ENCODE measurements at regions not wholly inside any gene's neighbourhood (a gene's known extent, or its start where the extent isn't known, plus 50 kb on each side); places are given as distances from the start of the nearest gene placed in this dataset.
"Not testable (repeated sequence)": the region's sequence is repeated elsewhere in the genome, so short reads cannot be mapped to it uniquely, and the experiment has no call there.

- H2BK15ac ChIP-seq (ENCODE audit: low read length), result no peak overlapping the region
- no peak overlapping the region for H2BK5ac ChIP-seq (ENCODE audit: low read length)
- H3K23ac ChIP-seq (ENCODE audit: low read depth, low read length, poor library complexity), result no peak overlapping the region
- H3K79me1 ChIP-seq (ENCODE audit: low read depth, low read length), result no peaks in the 10 kb centered on the region
- H3K4me2 ChIP-seq (ENCODE audit: insufficient read depth, low read length, poor library complexity, severe bottlenecking), result peak overlapping the region; percentile 0
- no peak overlapping the region for H3K27ac ChIP-seq (replicated peaks; ENCODE audit: low read length)
- H3K9me3 ChIP-seq (replicated peaks in 1 of 2; ENCODE audit: control insufficient read depth in 2 of 2, insufficient read depth in 1 of 2, low read depth in 1 of 2, low read length in 2 of 2), result no peaks in the 10 kb centered on the region
- H2AK5ac ChIP-seq (ENCODE audit: low read depth, low read length), result no peak overlapping the region
- no peaks in the 10 kb centered on the region for H3K36me3 ChIP-seq (replicated peaks in 1 of 2; ENCODE audit: control insufficient read depth in 2 of 2, insufficient read depth in 2 of 2, low read length in 2 of 2)
- no peak overlapping the region for H3K4me3 ChIP-seq (ENCODE audit: low read length in 2 of 2)
- H2AFZ ChIP-seq (ENCODE audit: low read length), result no peak overlapping the region
- H3K4ac ChIP-seq (ENCODE audit: low read length), result no peak overlapping the region
- no peak overlapping the region for H2BK12ac ChIP-seq (ENCODE audit: low read length)
- no peak overlapping the region for H4K91ac ChIP-seq (ENCODE audit: low read depth, low read length, poor library complexity)
- peaks cover 10 to 14% of the 10 kb centered on the region in 2 donors for H3K4me1 ChIP-seq (ENCODE audit: control insufficient read depth in 2 of 2, insufficient read depth in 1 of 2, low read depth in 1 of 2, low read length in 2 of 2)
- H3K14ac ChIP-seq (ENCODE audit: low read length), result no peak overlapping the region
- H2BK120ac ChIP-seq (ENCODE audit: low read depth, low read length), result no peak overlapping the region
- no peak for DNase-seq (ENCODE audit: low spot score)
- H4K8ac ChIP-seq (ENCODE audit: low read depth, low read length), result no peak overlapping the region
- WGBS, 2 donors (ENCODE audit: extremely low coverage in 2 of 2, insufficient read length in 2 of 2, insufficient replicate concordance in 1 of 2), result no CpG with 5 or more reads among the region's 3 CpGs
- no peaks in the 10 kb centered on the region for H3K27me3 ChIP-seq (ENCODE audit: control insufficient read depth in 3 of 3, insufficient read depth in 3 of 3, low read depth in 1 of 3, low read length in 3 of 3)
- no peak overlapping the region for H3K18ac ChIP-seq (ENCODE audit: low read length)
- no peak overlapping the region for H3K9ac ChIP-seq (ENCODE audit: low read depth, low read length, poor library complexity)
These were observed 71.0 kb upstream of the MELK start for GRCh38 chr9:36501727-36502126.

GRCh38 chr9:36500931-36501330 lies 71.8 kb upstream of the MELK start:
- no CpG with 5 or more reads among the region's 2 CpGs for WGBS, 2 donors (ENCODE audit: extremely low coverage in 2 of 2, insufficient read length in 2 of 2, insufficient replicate concordance in 1 of 2)
- H3K23ac ChIP-seq (ENCODE audit: low read depth, low read length, poor library complexity); H3K4ac ChIP-seq (ENCODE audit: low read length); H3K27me3 ChIP-seq (ENCODE audit: control insufficient read depth in 3 of 3, insufficient read depth in 3 of 3, low read depth in 1 of 3, low read length in 3 of 3); H2BK12ac ChIP-seq (ENCODE audit: low read length); H2BK15ac ChIP-seq (ENCODE audit: low read length); H3K4me2 ChIP-seq (ENCODE audit: insufficient read depth, low read length, poor library complexity, severe bottlenecking); H4K8ac ChIP-seq (ENCODE audit: low read depth, low read length); H3K14ac ChIP-seq (ENCODE audit: low read length); DNase-seq (ENCODE audit: low spot score); H3K9ac ChIP-seq (ENCODE audit: low read depth, low read length, poor library complexity); H2BK5ac ChIP-seq (ENCODE audit: low read length); H2BK120ac ChIP-seq (ENCODE audit: low read depth, low read length); H2AFZ ChIP-seq (ENCODE audit: low read length); H2AK5ac ChIP-seq (ENCODE audit: low read depth, low read length); H3K79me1 ChIP-seq (ENCODE audit: low read depth, low read length); H3K4me3 ChIP-seq (ENCODE audit: low read length in 2 of 2); H3K9me3 ChIP-seq (replicated peaks in 1 of 2; ENCODE audit: control insufficient read depth in 2 of 2, insufficient read depth in 1 of 2, low read depth in 1 of 2, low read length in 2 of 2); H3K27ac ChIP-seq (replicated peaks; ENCODE audit: low read length); H3K36me3 ChIP-seq (replicated peaks in 1 of 2; ENCODE audit: control insufficient read depth in 2 of 2, insufficient read depth in 2 of 2, low read length in 2 of 2); H3K18ac ChIP-seq (ENCODE audit: low read length); H4K91ac ChIP-seq (ENCODE audit: low read depth, low read length, poor library complexity): not testable (repeated sequence)
- peaks cover 10 to 14% of the 10 kb centered on the region in 2 donors for H3K4me1 ChIP-seq (ENCODE audit: control insufficient read depth in 2 of 2, insufficient read depth in 1 of 2, low read depth in 1 of 2, low read length in 2 of 2)

DNA sequence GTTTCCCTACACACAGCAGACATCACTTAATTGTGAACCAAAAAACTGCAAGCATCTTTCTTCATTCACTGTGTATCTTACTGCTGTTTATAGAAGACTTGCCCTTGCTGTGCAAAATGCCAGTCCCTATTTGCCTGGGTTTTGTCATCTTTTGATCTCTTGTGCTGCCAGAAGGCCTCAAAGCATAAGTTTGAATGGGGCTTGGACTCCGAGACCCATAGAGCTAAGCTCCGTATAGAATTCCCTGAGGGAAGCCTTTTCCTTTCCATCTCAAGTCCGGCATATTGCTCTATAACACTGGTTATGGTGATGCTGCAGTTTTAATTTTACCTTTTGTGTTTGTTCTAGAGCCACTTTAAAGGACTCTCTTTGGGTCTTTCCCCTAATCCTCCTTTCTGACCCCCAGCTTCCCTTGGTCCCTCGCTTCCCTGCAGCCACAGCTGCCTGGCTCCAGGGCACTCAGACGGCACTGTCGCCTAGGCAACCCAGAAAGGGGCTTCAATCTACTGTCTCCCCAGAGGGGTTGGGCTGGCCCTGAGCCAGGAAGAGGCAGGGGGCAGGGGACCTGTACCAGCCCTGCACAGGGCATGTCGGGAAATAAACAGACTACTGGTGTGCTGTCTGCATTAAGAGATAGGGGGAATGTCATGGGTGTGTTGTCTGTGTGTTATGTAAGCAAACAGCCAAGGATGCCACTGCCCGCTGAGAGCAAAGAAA lies 73.4 kb upstream of the MELK start:
- no CpG with 5 or more reads among the region's 8 CpGs for WGBS, 2 donors (ENCODE audit: extremely low coverage in 2 of 2, insufficient read length in 2 of 2, insufficient replicate concordance in 1 of 2)
- no peak overlapping the region for H3K18ac ChIP-seq (ENCODE audit: low read length)
- no peak overlapping the region for H2BK15ac ChIP-seq (ENCODE audit: low read length)
- no peak overlapping the region for H2BK120ac ChIP-seq (ENCODE audit: low read depth, low read length)
- H2AK5ac ChIP-seq (ENCODE audit: low read depth, low read length), result no peak overlapping the region
- H4K8ac ChIP-seq (ENCODE audit: low read depth, low read length), result no peak overlapping the region
- peak overlapping the region in 1 of 2 donors; percentile 3 for H3K4me3 ChIP-seq (ENCODE audit: low read length in 2 of 2)
- peak overlapping the region; percentile 86 for H2AFZ ChIP-seq (ENCODE audit: low read length)
- no peak overlapping the region for H3K14ac ChIP-seq (ENCODE audit: low read length)
- no peak overlapping the region for H3K4me2 ChIP-seq (ENCODE audit: insufficient read depth, low read length, poor library complexity, severe bottlenecking)
- DNase-seq (ENCODE audit: low spot score), result peak; percentile 26
- no peak overlapping the region for H3K23ac ChIP-seq (ENCODE audit: low read depth, low read length, poor library complexity)
- H3K27me3 ChIP-seq (ENCODE audit: control insufficient read depth in 3 of 3, insufficient read depth in 3 of 3, low read depth in 1 of 3, low read length in 3 of 3), result no peaks in the 10 kb centered on the region
- no peak overlapping the region for H3K4ac ChIP-seq (ENCODE audit: low read length)
- no peak overlapping the region for H4K91ac ChIP-seq (ENCODE audit: low read depth, low read length, poor library complexity)
- no peaks in the 10 kb centered on the region for H3K79me1 ChIP-seq (ENCODE audit: low read depth, low read length)
- no peak overlapping the region for H3K9ac ChIP-seq (ENCODE audit: low read depth, low read length, poor library complexity)
- no peak overlapping the region for H2BK5ac ChIP-seq (ENCODE audit: low read length)
- H2BK12ac ChIP-seq (ENCODE audit: low read length), result no peak overlapping the region
- peaks cover 10 to 14% of the 10 kb centered on the region in 2 donors for H3K4me1 ChIP-seq (ENCODE audit: control insufficient read depth in 2 of 2, insufficient read depth in 1 of 2, low read depth in 1 of 2, low read length in 2 of 2)
- no peaks in the 10 kb centered on the region for H3K36me3 ChIP-seq (replicated peaks in 1 of 2; ENCODE audit: control insufficient read depth in 2 of 2, insufficient read depth in 2 of 2, low read length in 2 of 2)
- no peak overlapping the region for H3K27ac ChIP-seq (replicated peaks; ENCODE audit: low read length)
- H3K9me3 ChIP-seq (replicated peaks in 1 of 2; ENCODE audit: control insufficient read depth in 2 of 2, insufficient read depth in 1 of 2, low read depth in 1 of 2, low read length in 2 of 2), result no peaks in the 10 kb centered on the region

GRCh38 chr9:36493564-36493963 lies 79.1 kb upstream of the MELK start:
- not testable (repeated sequence) for DNase-seq (ENCODE audit: low spot score); H2BK5ac ChIP-seq (ENCODE audit: low read length); H3K4me2 ChIP-seq (ENCODE audit: insufficient read depth, low read length, poor library complexity, severe bottlenecking); H3K9ac ChIP-seq (ENCODE audit: low read depth, low read length, poor library complexity); H3K36me3 ChIP-seq (replicated peaks in 1 of 2; ENCODE audit: control insufficient read depth in 2 of 2, insufficient read depth in 2 of 2, low read length in 2 of 2); H3K27ac ChIP-seq (replicated peaks; ENCODE audit: low read length); H2AFZ ChIP-seq (ENCODE audit: low read length); H3K23ac ChIP-seq (ENCODE audit: low read depth, low read length, poor library complexity); H3K18ac ChIP-seq (ENCODE audit: low read length); H4K91ac ChIP-seq (ENCODE audit: low read depth, low read length, poor library complexity); H3K4me1 ChIP-seq (ENCODE audit: control insufficient read depth in 2 of 2, insufficient read depth in 1 of 2, low read depth in 1 of 2, low read length in 2 of 2); H3K4me3 ChIP-seq (ENCODE audit: low read length in 2 of 2); H4K8ac ChIP-seq (ENCODE audit: low read depth, low read length); H3K27me3 ChIP-seq (ENCODE audit: control insufficient read depth in 3 of 3, insufficient read depth in 3 of 3, low read depth in 1 of 3, low read length in 3 of 3); H2BK15ac ChIP-seq (ENCODE audit: low read length); H3K9me3 ChIP-seq (replicated peaks in 1 of 2; ENCODE audit: control insufficient read depth in 2 of 2, insufficient read depth in 1 of 2, low read depth in 1 of 2, low read length in 2 of 2); H3K14ac ChIP-seq (ENCODE audit: low read length); H2AK5ac ChIP-seq (ENCODE audit: low read depth, low read length); H3K4ac ChIP-seq (ENCODE audit: low read length); H2BK120ac ChIP-seq (ENCODE audit: low read depth, low read length); H3K79me1 ChIP-seq (ENCODE audit: low read depth, low read length); H2BK12ac ChIP-seq (ENCODE audit: low read length)
- no CpG with 5 or more reads among the region's 6 CpGs for WGBS, 2 donors (ENCODE audit: extremely low coverage in 2 of 2, insufficient read length in 2 of 2, insufficient replicate concordance in 1 of 2)
